ENCODE measurements at regions not wholly inside any gene's neighbourhood (a gene's known extent, or its start where the extent isn't known, plus 50 kb on each side); places are given as distances from the start of the nearest gene placed in this dataset.

- H3K27ac ChIP-seq (ENCODE audit: low read depth) = no peak overlapping the region
- ATAC-seq = no peak
- H3K27me3 Mint-ChIP-seq (ENCODE audit: insufficient read depth, low read depth, poor library complexity) = peaks cover 3% of the 10 kb centered on the region
- H3K4me3 Mint-ChIP-seq = no peak overlapping the region
- peaks cover 6% of the 10 kb centered on the region; the same call in 2 of the 3 replicates for H3K4me1 Mint-ChIP-seq
- H3K4me3 ChIP-seq = no peak overlapping the region
- H3K36me3 Mint-ChIP-seq (ENCODE audit: low read depth) = no peaks in the 10 kb centered on the region
- H3K79me2 ChIP-seq (replicated peaks; ENCODE audit: insufficient read depth) = no peaks in the 10 kb centered on the region
- no peaks in the 10 kb centered on the region for H3F3A ChIP-seq (replicated peaks; ENCODE audit: low read depth)
- H3K27me3 ChIP-seq (ENCODE audit: insufficient read depth) = no peaks in the 10 kb centered on the region
- TF ChIP-seq ZNF331 (CRISPR knock-in tag; IDR thresholded peaks at IDR 0.05; ENCODE audit: low read depth) = no peak
- TF ChIP-seq STAT1 (IDR thresholded peaks at IDR 0.05; ENCODE audit: unreplicated experiment) = no peak
- no peak for TF ChIP-seq NANOG (IDR thresholded peaks at IDR 0.05; ENCODE audit: borderline replicate concordance)
- TF ChIP-seq EZH2 (IDR thresholded peaks at IDR 0.05; ENCODE audit: low read depth, unreplicated experiment) = no peak
- TF ChIP-seq, protein P1, sequence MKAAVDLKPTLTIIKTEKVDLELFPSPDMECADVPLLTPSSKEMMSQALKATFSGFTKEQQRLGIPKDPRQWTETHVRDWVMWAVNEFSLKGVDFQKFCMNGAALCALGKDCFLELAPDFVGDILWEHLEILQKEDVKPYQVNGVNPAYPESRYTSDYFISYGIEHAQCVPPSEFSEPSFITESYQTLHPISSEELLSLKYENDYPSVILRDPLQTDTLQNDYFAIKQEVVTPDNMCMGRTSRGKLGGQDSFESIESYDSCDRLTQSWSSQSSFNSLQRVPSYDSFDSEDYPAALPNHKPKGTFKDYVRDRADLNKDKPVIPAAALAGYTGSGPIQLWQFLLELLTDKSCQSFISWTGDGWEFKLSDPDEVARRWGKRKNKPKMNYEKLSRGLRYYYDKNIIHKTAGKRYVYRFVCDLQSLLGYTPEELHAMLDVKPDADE (IDR thresholded peaks at IDR 0.05) = no peak
- TF ChIP-seq ZNF462 (CRISPR knock-in tag; IDR thresholded peaks at IDR 0.05) = no peak
- no peak for TF ChIP-seq ZNF114 (CRISPR knock-in tag; IDR thresholded peaks at IDR 0.05)
- no peak for TF ChIP-seq CTCF (conservative IDR thresholded peaks at IDR 0.05; ENCODE audit: low read depth in 2 of 2)
- TF ChIP-seq, protein P2, sequence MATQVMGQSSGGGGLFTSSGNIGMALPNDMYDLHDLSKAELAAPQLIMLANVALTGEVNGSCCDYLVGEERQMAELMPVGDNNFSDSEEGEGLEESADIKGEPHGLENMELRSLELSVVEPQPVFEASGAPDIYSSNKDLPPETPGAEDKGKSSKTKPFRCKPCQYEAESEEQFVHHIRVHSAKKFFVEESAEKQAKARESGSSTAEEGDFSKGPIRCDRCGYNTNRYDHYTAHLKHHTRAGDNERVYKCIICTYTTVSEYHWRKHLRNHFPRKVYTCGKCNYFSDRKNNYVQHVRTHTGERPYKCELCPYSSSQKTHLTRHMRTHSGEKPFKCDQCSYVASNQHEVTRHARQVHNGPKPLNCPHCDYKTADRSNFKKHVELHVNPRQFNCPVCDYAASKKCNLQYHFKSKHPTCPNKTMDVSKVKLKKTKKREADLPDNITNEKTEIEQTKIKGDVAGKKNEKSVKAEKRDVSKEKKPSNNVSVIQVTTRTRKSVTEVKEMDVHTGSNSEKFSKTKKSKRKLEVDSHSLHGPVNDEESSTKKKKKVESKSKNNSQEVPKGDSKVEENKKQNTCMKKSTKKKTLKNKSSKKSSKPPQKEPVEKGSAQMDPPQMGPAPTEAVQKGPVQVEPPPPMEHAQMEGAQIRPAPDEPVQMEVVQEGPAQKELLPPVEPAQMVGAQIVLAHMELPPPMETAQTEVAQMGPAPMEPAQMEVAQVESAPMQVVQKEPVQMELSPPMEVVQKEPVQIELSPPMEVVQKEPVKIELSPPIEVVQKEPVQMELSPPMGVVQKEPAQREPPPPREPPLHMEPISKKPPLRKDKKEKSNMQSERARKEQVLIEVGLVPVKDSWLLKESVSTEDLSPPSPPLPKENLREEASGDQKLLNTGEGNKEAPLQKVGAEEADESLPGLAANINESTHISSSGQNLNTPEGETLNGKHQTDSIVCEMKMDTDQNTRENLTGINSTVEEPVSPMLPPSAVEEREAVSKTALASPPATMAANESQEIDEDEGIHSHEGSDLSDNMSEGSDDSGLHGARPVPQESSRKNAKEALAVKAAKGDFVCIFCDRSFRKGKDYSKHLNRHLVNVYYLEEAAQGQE (IDR thresholded peaks at IDR 0.05; ENCODE audit: unreplicated experiment) = no peak
- no peak for TF ChIP-seq CREB1 (CRISPR knock-in tag; IDR thresholded peaks at IDR 0.05; ENCODE audit: low read depth)
- no peak for TF ChIP-seq POLR2AphosphoS5 (IDR thresholded peaks at IDR 0.05; ENCODE audit: low read depth)
- no peak for TF ChIP-seq JUNB (IDR thresholded peaks at IDR 0.05; ENCODE audit: unreplicated experiment)
- no peak for TF ChIP-seq EZH2phosphoT487 (IDR thresholded peaks at IDR 0.05; ENCODE audit: unreplicated experiment)
- no peaks in the 10 kb centered on the region for H3K36me3 ChIP-seq (ENCODE audit: insufficient read depth)
- H3K9me2 ChIP-seq (ENCODE audit: insufficient read depth) = no peaks in the 10 kb centered on the region
- no peaks in the 10 kb centered on the region for H3K4me1 ChIP-seq (ENCODE audit: insufficient read depth)
- no peaks in the 10 kb centered on the region for H4K20me1 ChIP-seq (replicated peaks; ENCODE audit: insufficient read depth)
- no peak for DNase-seq (ENCODE audit: low spot score)
- no peak overlapping the region for H3K27ac Mint-ChIP-seq
- H3K4me2 ChIP-seq = no peak overlapping the region
- no peak overlapping the region for H2AFZ ChIP-seq
- no peaks in the 10 kb centered on the region for H3K9me3 Mint-ChIP-seq
These were observed 78.8 kb upstream of the TMEM196 start for GRCh38 chr7:19852192-19852591.

Data from GM23338 (cell line).